AG09309 (cell line): ENCODE measurements at regions not wholly inside any gene's neighbourhood (a gene's known extent, or its start where the extent isn't known, plus 50 kb on each side); places are given as distances from the start of the nearest gene placed in this dataset.

Experiments
- DNase-seq: peaks from one replicate; pipeline ENCODE4 v3.0.0-alpha.2; 2010; ENCODE audit warnings: low read depth
- H3K4me3 ChIP-seq: 2 replicates; pipeline ENCODE4 v1.5.1; 2011; ENCODE audit warnings: mild to moderate bottlenecking, low read depth, low read length, moderate library complexity; ENCODE audit not compliant: control insufficient read depth
- CTCF ChIP-seq: IDR thresholded peaks from 2 replicates; pipeline ENCODE4 v1.5.1; 2011; ENCODE audit warnings: mild to moderate bottlenecking, low read depth, low read length, inconsistent platforms; ENCODE audit not compliant: insufficient read depth, control insufficient read depth; ENCODE audit errors: missing control alignments

GRCh38 chr16:52834736-52835465 is 217.8 kb downstream of the CHD9NB start:
- TF ChIP-seq CTCF, result no peak
- DNase-seq, result no peak
- no peak overlapping the region for H3K4me3 ChIP-seq

DNA sequence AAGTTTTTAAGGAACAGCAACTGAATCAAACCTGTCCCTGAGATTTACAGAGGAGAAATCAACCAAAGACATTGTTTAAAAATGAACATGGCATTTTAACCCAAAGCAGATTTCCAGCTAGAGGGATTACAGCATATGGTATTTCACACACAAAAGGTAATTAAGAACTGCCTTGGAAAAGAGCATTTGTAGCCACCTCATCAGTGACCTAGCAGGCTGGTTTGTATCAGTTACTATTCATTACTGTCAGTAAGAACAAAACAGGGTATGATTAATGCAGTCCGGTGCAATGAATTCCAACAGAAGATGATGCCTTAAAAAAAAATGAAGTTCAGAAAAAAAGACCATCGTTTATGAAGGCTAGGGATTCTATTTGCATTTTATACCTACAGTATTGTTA is 219.9 kb downstream of the CHD9NB start:
- no peak overlapping the region for H3K4me3 ChIP-seq
- no peak for DNase-seq
- no peak for TF ChIP-seq CTCF

- DNase-seq, result no peak
- TF ChIP-seq CTCF, result no peak
- H3K4me3 ChIP-seq, result no peak overlapping the region
These were observed 225.2 kb downstream of the CHD9NB start for GRCh38 chr16:52827456-52827855.

DNA sequence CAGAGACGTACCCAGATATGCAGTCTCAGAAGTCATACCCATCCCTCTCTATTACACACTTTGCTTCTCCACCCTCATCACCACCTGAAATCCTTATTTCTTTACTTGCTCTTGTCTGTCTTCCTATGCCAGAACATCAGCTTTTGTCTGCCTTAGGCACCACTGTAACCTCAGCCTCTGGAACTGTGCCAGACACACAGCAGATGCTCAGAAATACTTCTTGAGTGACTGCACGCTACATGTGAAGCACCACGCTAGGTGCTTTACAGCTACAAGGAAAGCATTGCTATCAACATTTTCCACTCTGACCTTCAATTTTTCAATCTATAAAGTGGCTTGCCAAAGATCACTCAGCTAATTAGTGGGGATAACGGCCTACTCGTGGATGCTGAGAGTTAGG is 226.8 kb downstream of the CHD9NB start:
- TF ChIP-seq CTCF, result no peak
- no peak overlapping the region for H3K4me3 ChIP-seq
- DNase-seq, result no peak

- no peak for TF ChIP-seq CTCF
- no peak overlapping the region for H3K4me3 ChIP-seq
- DNase-seq, result no peak
These were observed 232.9 kb downstream of the CHD9NB start for GRCh38 chr16:52819808-52820207.

DNA sequence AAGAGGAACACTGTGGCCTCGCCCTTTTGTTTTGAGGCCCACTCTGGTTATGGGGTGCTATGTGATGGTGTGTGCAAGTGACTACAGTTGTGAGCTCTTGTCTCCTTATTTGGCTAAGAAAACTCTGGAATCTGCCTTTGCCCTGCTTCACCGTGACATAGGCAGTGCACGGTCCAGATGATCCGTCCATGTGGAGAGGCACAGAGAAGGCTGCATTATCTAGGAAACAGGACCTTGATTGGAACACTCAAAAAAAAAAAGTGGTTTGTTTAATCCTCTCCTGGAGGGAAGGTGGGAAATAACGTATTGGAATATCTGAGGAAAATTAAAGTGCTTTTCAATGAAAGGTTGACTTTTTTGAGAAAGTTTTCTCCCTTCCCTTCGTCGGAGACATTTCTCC is 233.3 kb downstream of the CHD9NB start:
- no peak for TF ChIP-seq CTCF
- DNase-seq, result no peak
- no peak overlapping the region for H3K4me3 ChIP-seq
